Effector CD8-positive, alpha-beta T cell (primary cell): ENCODE measurements at regions not wholly inside any gene's neighbourhood (a gene's known extent, or its start where the extent isn't known, plus 50 kb on each side); places are given as distances from the start of the nearest gene placed in this dataset.
A peak's percentile ranks its signal among the peaks of the same experiment; 100 is the strongest.
"Not testable (repeated sequence)": the region's sequence is repeated elsewhere in the genome, so short reads cannot be mapped to it uniquely, and the experiment has no call there.

Source experiments
- DNase-seq: peaks from one replicate; lab custom pipeline; 2025; lab: John Stamatoyannopoulos, UW

GRCh38 chr10:128178302-128178958 is 52.2 kb upstream of the MKI67 start:
- peak; percentile 1 for DNase-seq

- DNase-seq = no peak
These were observed 54.6 kb upstream of the MKI67 start for GRCh38 chr10:128180843-128181242.

DNA sequence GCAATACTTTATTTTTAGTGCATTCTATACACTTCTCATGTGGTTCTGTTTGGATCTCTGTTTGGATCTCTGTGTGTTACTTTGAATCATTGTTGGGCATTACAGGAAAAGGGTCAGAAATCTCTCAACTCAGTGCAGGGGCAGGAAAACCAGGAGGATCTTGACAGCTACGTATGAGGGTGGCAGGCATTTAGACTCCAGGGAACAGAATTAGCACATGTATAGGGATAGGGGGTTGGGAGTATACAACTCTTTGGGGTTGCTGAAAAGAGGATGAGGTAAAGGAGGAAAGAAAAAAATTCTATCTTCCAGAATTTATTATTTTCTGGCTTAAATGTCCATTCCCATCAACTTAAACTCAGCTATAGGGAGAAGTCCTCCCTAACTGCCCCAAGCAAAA is 59.4 kb upstream of the MKI67 start:
- DNase-seq = no peak

- no peak for DNase-seq
These were observed 61.0 kb upstream of the MKI67 start for GRCh38 chr10:128186959-128187787.

DNA sequence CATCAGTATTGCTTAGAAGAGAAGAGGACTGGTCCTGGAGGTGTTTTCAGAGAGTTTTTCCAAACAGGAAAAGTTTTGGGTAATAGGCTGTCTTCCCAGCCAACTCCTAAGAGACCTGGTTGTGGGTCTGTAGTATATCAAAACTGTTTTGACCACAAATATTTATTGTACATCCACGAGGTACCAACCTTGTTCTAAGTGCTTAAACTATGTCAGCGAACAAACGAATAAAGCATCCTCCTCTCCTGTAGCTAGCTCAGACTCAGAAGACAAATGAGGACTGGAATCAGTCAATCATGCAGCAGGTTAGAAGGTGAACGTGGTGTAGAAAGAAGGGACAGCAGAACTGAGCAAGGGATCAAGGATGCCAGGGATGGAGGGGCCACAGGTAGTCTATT is 61.6 kb upstream of the MKI67 start:
- no peak for DNase-seq

DNA sequence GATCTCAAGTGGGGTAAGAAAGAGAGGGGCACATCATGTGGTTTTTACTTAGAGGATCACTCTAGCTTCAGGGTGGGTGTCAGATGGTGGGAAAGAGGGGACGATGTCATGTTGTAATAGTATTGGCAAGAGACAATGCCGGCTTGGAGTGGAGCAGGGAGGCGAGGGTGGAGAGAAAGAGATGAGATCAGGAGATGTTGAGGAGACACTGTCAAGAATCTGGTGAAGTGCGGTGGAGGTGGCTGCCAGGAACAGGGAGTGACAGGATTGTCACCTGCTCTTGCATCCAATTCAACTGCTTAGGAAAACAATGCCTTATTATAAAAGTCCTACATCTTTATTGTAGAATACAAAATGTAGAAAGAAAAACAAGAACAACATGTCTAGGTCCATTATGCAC is 63.0 kb upstream of the MKI67 start:
- no peak for DNase-seq

DNA sequence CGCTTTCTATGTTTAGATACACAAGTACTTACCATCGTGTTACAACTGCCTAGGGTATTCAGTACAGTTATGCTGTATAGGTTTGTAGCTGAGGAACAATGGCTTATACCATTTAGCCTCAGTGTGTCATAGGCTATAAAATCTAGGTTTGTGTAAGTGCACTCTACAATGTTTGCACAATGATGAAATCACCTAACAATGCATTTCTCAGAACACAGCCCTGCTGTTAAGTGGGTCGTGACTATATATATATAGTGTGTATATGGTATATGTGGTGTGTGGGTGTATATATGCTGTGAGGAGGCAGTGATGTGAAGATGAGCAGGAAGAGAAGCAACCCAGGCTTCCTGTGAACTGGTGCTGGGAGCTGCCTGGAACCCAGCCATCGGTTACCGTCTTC is 65.6 kb upstream of the MKI67 start:
- no peak for DNase-seq

- DNase-seq = not testable (repeated sequence)
These were observed 75.6 kb upstream of the MKI67 start for GRCh38 chr10:128201826-128202225.

DNA sequence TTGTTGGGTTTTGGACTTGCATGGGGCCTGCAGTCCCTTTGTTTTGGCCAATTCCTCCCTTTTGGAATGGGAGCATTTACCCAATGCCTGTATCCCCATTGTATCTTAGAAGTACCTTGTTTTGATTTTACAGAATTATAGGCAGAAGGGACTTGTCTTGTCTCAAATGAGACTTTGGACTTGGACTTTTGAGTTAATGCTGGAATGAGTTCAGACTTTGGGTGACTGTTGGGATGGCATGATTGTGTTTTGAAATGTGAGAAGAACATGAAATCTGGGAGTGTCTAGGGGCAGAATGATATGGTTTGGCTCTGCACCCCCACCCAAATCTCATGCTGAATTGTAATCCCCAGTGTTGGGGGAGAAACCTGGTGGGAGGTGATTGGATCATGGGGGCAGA is 76.8 kb upstream of the MKI67 start:
- no peak for DNase-seq

DNA sequence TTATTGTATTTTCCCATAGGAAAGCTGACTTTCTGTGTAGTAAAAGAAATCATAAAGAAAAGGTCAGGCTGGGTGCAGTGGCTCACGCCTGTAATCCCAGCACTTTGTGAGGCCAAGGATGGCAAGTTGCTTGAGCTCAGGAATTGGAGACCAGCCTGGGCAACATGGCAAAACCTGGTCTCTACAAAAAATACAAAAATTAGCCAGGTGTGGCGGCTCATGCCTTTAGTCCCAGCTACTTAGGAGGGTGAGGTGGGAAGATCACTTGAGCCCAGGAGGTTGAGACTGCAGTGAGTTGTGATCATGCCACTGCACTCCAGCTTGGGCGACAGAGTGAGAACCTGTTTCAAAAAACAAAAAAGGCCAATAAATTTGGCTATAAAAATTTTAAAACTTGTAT is 79.4 kb upstream of the MKI67 start:
- not testable (repeated sequence) for DNase-seq

GRCh38 chr10:128206676-128207075 is 80.5 kb upstream of the MKI67 start:
- DNase-seq = no peak

GRCh38 chr10:128209862-128210214 is 83.6 kb upstream of the MKI67 start:
- DNase-seq = no peak

DNA sequence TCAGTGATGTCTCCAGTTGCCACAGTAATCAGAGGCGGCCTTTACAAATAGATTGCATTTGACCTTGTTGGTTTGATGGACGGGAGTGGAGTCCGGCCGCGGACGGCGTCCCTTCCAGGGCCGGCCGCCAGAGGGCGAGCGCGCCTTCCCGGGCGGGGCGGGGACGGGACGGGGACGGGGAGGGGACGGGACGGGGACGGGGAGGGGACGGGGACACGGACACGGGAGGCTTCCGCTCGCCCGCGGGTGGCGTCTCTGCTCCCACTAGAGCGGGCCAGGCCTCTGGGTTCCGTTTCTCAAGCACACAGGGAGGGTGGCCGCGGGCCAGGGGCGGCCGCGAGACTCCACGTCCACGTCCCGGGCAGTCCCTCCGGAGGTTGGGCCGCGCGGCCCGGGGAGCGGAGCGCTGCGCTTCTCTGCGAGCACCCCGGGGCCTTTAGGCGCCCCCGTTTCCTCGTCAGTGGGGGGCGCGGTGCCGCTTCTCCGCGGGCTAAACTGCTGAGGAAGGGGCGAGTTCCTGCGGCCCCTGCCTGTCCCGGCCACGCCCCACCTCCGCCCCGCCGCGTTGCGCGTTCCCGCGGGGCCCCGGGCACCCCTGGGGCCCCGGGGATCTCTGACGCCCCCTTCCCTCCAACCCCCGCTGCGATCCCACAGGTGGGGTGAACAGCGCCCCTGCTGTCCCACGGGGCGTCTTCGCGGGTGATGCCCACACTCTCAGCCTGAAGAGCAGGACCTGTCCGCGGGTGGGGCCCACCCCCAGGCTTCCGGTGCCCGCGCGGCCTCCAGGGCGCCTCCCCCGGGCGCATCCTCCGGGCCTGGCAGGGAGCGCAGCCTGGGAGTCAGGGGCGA is 84.2 kb upstream of the MKI67 start:
- DNase-seq = peak; percentile 62

- DNase-seq = no peak
These were observed 84.9 kb upstream of the MKI67 start for GRCh38 chr10:128211064-128211504.

DNA sequence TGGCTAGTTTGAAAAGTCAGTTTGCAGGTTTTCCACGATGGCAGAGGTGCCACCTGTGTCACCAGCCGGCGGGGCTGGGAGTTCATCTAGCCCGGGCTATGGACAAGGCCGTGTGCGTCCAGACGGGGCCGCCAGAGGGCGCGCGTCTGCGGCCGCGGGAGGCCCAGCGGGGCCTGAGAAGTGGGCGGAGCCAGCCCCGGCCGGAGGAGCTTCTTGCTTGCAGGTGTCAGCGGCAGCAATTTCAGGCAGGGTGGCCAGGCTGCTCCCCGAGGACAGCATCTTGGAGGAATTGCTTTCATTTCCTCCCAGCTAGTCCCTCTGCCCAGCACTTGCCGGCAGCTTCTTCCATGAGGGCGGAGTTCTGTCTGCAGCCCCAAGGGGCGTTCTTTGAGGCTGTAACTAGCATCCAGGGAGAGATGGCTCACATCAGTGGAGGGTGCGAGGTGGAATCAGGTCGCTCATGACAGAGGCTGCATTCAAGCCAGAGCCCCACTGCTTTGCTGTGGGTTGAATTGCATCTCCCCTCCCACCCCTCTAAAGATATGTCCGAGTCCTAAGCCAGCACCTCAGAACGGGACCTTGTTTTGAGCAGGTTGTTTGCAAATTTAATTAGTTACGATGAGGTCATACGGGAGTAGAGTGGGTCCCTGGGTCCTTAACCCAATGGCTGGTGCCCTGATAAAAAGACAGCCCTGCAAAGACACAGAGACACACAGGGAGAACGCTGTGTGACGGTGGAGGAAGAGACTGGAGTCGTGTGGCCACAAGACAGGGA is 85.9 kb upstream of the MKI67 start:
- DNase-seq = peak; percentile 72

GRCh38 chr10:128213156-128213555 is 86.9 kb upstream of the MKI67 start:
- no peak for DNase-seq

GRCh38 chr10:128215733-128216132 is 89.5 kb upstream of the MKI67 start:
- DNase-seq = no peak

- no peak for DNase-seq
These were observed 90.9 kb upstream of the MKI67 start for GRCh38 chr10:128217136-128217535.

- DNase-seq = no peak
These were observed 91.9 kb upstream of the MKI67 start for GRCh38 chr10:128218161-128218560.

- no peak for DNase-seq
These were observed 93.1 kb upstream of the MKI67 start for GRCh38 chr10:128219295-128219694.

DNA sequence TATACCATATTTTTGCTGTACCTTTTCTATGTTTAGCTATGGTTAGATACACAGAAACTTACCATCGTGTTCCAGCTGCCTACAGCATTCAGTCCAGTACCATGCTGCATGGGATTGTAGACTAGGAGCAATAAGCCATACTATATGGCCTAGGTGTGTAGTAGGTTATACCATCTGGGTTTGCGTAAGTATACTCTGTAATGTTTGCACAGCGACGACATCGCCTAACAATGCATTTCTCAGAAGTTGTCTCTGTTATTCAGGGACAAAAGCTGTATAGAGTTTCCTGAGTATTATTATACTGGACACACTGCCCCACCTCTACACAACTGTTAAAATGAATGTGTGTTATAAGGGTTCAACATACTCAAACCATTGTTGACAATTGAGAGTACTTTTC is 93.8 kb upstream of the MKI67 start:
- no peak for DNase-seq

GRCh38 chr10:128221117-128221516 is 94.9 kb upstream of the MKI67 start:
- DNase-seq = no peak
